GM21529 (cell line): ENCODE measurements at regions not wholly inside any gene's neighbourhood (a gene's known extent, or its start where the extent isn't known, plus 50 kb on each side); places are given as distances from the start of the nearest gene placed in this dataset.

Experiments
- ATAC-seq: cut with Tn5 transposase; IDR thresholded peaks from one replicate; pipeline ENCODE4 v1.9.1; 2021; ENCODE audit not compliant: unreplicated experiment

- ATAC-seq, result no peak
Measured at GRCh38 chr10:10915215-10915614, 102.5 kb upstream of the CELF2 start.

- no peak for ATAC-seq
Measured at GRCh38 chr10:10917031-10917430, 100.6 kb upstream of the CELF2 start.

- ATAC-seq, result no peak
Measured at GRCh38 chr10:10919976-10920375, 97.7 kb upstream of the CELF2 start.

GRCh38 chr10:10921826-10922461 is 95.7 kb upstream of the CELF2 start:
- ATAC-seq, result no peak

GRCh38 chr10:10923029-10923651 is 94.5 kb upstream of the CELF2 start:
- ATAC-seq, result no peak

- ATAC-seq, result no peak
Measured at GRCh38 chr10:10925667-10926066, 92.0 kb upstream of the CELF2 start.

GRCh38 chr10:10927608-10928007 is 90.1 kb upstream of the CELF2 start:
- no peak for ATAC-seq

GRCh38 chr10:10930979-10931743 is 86.5 kb upstream of the CELF2 start:
- no peak for ATAC-seq

- ATAC-seq, result no peak
Measured at GRCh38 chr10:10935032-10935431, 82.6 kb upstream of the CELF2 start.

GRCh38 chr10:10938676-10939075 is 79.0 kb upstream of the CELF2 start:
- no peak for ATAC-seq

- ATAC-seq, result no peak
Measured at GRCh38 chr10:10941127-10941730, 76.4 kb upstream of the CELF2 start.

GRCh38 chr10:10942441-10942840 is 75.2 kb upstream of the CELF2 start:
- ATAC-seq, result no peak

GRCh38 chr10:10946081-10946480 is 71.6 kb upstream of the CELF2 start:
- ATAC-seq, result no peak

GRCh38 chr10:10946801-10947200 is 70.9 kb upstream of the CELF2 start:
- ATAC-seq, result no peak

- no peak for ATAC-seq
Measured at GRCh38 chr10:10951675-10952074, 66.0 kb upstream of the CELF2 start.

- no peak for ATAC-seq
Measured at GRCh38 chr10:10952800-10953199, 64.9 kb upstream of the CELF2 start.

GRCh38 chr10:10956681-10957542 is 60.8 kb upstream of the CELF2 start:
- ATAC-seq, result no peak

GRCh38 chr10:10958041-10958440 is 59.6 kb upstream of the CELF2 start:
- no peak for ATAC-seq

GRCh38 chr10:10959666-10960065 is 58.0 kb upstream of the CELF2 start:
- ATAC-seq, result no peak

GRCh38 chr10:10960534-10960933 is 57.1 kb upstream of the CELF2 start:
- no peak for ATAC-seq

GRCh38 chr10:10961072-10961471 is 56.6 kb upstream of the CELF2 start:
- no peak for ATAC-seq
